ENCODE measurements at regions not wholly inside any gene's neighbourhood (a gene's known extent, or its start where the extent isn't known, plus 50 kb on each side); places are given as distances from the start of the nearest gene placed in this dataset.

- no peak for TF ChIP-seq POLR2AphosphoS5 (IDR thresholded peaks at IDR 0.05; ENCODE audit: low read depth, low read length)
- TF ChIP-seq POLR2A (IDR thresholded peaks at IDR 0.05; ENCODE audit: low read depth, low read length): no peak
- no peak for TF ChIP-seq TAF1 (IDR thresholded peaks at IDR 0.05; ENCODE audit: borderline replicate concordance, low read depth, low read length)
Measured at GRCh38 chr2:122180972-122181371, 425.5 kb downstream of the TSN start.
